Gastrocnemius medialis (tissue), 4 donors: ENCODE measurements at regions not wholly inside any gene's neighbourhood (a gene's known extent, or its start where the extent isn't known, plus 50 kb on each side); places are given as distances from the start of the nearest gene placed in this dataset.

Source experiments
- ATAC-seq, 2 donors: fragments of 150-250 bp; one replicate each; pipeline ENCODE4 v1.9.1; 2016
- DNase-seq, 2 donors: peaks; one replicate each; pipeline ENCODE4 v3.0.0-alpha.2; 2019
- H3K27ac ChIP-seq, 4 donors: fragments of 200-600 bp; sonication (generic); 1 replicate in 1 of 4; 2 replicates in 3 of 4; pipeline ENCODE4 v1.5.1; 2016 to 2018; ENCODE audit warnings: mild to moderate bottlenecking in 2 of 4, moderate library complexity in 1 of 4
- H3K27me3 ChIP-seq, 3 donors: fragments of 200-600 bp; sonication (generic) in 2 of 3; 1 replicate in 1 of 3; 2 replicates in 2 of 3; pipeline versions ENCODE4 v1.5.1 to v1.6.0; 2016 to 2019; ENCODE audit warnings: mild to moderate bottlenecking in 1 of 3, moderate library complexity in 1 of 3
- H3K36me3 ChIP-seq, 2 donors: fragments of 200-600 bp; sonication (generic) in 1 of 2; one replicate each; pipeline ENCODE4 v1.5.1; 2017 to 2018
- H3K4me1 ChIP-seq, 2 donors: fragments of 200-600 bp; sonication (generic) in 1 of 2; one replicate each; pipeline ENCODE4 v1.5.1; 2016 to 2017; ENCODE audit warnings: mild to moderate bottlenecking in 2 of 2
- H3K4me3 ChIP-seq, 4 donors: fragments of 200-600 bp; sonication (generic) in 3 of 4; 1 replicate in 1 of 4; 2 replicates in 3 of 4; pipeline ENCODE4 v1.5.1; 2016 to 2019; ENCODE audit warnings: mild to moderate bottlenecking in 2 of 4
- H3K9me3 ChIP-seq, 3 donors: fragments of 200-600 bp; sonication (generic) in 2 of 3; 1 replicate in 1 of 3; 2 replicates in 2 of 3; pipeline ENCODE4 v1.5.1; 2016 to 2019
- POLR2A ChIP-seq, 2 donors: fragments of 450-650 bp; IDR thresholded peaks; one replicate each; pipeline ENCODE4 v1.6.1; 2017; ENCODE audit warnings: antibody characterized with exemption in 2 of 2, mild to moderate bottlenecking in 2 of 2, moderate library complexity in 2 of 2
- in situ Hi-C, 4 donors: fragments of 200-750 bp; cut with MboI; loops; one replicate each; pipeline versions ENCODE4 v1.15.0 to v1.8.0; 2017; ENCODE audit warnings: low sequenced_read_pairs in 4 of 4
- intact Hi-C: fragments of 100-400 bp; cut with DNase I; formaldehyde crosslinking; loops from one replicate; pipeline ENCODE4 v1.15.1; 2023; ENCODE audit warnings: low total_unique reads
- TF ChIP-seq, protein P1 (sequence below), 5 experiments: fragments of 450-650 bp in 3 of 5; fragments of 200-600 bp in 2 of 5; sonication (generic) in 2 of 5; IDR thresholded peaks in 4 of 5; conservative IDR thresholded peaks in 1 of 5; 1 replicate in 4 of 5; 2 replicates in 1 of 5; pipeline ENCODE4 v1.5.1; 2016 to 2019; ENCODE audit warnings: antibody characterized with exemption in 5 of 5, mild to moderate bottlenecking in 3 of 5, moderate library complexity in 3 of 5

DNA sequence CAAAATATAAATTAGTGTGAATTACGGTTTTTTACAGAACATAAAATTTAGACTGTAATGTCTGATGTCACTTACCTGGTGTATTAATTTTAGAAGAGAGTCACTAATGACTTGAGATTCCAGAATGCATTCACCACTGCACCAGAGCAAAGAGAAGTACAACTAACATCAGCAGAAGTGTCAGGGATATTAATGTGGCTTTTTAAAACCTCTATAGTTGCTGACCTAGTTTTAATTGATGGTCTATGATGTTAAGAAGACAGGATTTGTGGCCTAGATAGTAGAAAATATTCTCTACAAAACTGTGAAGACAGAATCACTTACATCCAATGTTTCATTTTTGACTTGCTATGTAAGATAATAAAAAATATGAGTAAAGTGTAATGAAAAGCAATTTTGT, 1181.6 kb downstream of the RAPGEF2 start:
- ATAC-seq (no peak), DNase-seq (no peak)
- H3K27ac ChIP-seq, result no peak overlapping the region
- no peak overlapping the region for H3K4me3 ChIP-seq
- H3K27me3 ChIP-seq, result no peaks in the 10 kb centered on the region
- no peaks in the 10 kb centered on the region for H3K36me3 ChIP-seq
- TF ChIP-seq, protein P1, sequence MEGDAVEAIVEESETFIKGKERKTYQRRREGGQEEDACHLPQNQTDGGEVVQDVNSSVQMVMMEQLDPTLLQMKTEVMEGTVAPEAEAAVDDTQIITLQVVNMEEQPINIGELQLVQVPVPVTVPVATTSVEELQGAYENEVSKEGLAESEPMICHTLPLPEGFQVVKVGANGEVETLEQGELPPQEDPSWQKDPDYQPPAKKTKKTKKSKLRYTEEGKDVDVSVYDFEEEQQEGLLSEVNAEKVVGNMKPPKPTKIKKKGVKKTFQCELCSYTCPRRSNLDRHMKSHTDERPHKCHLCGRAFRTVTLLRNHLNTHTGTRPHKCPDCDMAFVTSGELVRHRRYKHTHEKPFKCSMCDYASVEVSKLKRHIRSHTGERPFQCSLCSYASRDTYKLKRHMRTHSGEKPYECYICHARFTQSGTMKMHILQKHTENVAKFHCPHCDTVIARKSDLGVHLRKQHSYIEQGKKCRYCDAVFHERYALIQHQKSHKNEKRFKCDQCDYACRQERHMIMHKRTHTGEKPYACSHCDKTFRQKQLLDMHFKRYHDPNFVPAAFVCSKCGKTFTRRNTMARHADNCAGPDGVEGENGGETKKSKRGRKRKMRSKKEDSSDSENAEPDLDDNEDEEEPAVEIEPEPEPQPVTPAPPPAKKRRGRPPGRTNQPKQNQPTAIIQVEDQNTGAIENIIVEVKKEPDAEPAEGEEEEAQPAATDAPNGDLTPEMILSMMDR (IDR thresholded peaks at IDR 0.05 in 4 of 5, conservative IDR thresholded peaks at IDR 0.05 in 1 of 5), result no peak
- no peak for TF ChIP-seq POLR2A (IDR thresholded peaks at IDR 0.05)
- no peaks in the 10 kb centered on the region for H3K4me1 ChIP-seq
- intact Hi-C loops, result no loop called here
- no peaks in the 10 kb centered on the region for H3K9me3 ChIP-seq
- in situ Hi-C loops, result no loop called here

DNA sequence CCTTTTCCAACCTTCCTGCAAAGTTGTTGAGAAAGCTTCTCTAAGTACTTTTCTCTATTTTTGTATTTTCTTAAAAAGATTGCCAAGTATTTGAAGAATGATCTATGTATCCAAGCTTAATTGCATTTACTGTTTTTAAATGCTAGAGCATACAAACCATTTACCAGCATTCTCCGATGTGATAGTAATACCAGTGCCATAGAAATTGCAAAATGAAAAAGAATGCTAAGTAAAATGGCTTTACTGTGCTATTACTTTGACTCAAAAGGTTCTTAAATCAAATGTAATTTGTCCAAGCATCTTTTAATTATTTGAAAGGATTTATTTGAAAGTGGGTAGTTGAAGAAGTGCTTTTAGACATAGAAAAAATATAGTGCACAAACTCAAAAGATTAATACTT, 1183.2 kb downstream of the RAPGEF2 start:
- TF ChIP-seq, protein P1 (IDR thresholded peaks at IDR 0.05 in 4 of 5, conservative IDR thresholded peaks at IDR 0.05 in 1 of 5), result no peak
- TF ChIP-seq POLR2A (IDR thresholded peaks at IDR 0.05), result no peak
- intact Hi-C loops, result no loop called here
- DNase-seq, result no peak

DNA sequence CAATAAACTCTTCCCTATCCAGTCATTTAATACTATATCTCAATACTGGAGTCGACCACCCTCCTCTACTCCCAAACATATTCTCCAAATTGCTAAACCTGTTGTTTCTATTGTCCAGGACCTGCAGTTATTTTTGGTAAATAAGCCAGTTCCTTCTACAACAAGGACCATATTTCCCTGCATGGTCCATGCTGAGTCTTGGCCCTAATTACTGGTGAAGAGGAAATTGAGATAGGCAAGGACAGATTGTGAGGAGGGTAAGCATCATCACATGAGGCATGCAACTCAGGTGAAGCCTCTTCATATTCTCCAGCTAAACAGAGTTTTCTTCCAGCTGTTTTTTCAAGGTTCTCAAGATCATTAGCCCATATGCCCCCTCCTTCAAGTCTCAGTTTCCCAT, 1193.6 kb downstream of the RAPGEF2 start:
- in situ Hi-C loops, result no loop called here
- no peak for ATAC-seq
- no peak for TF ChIP-seq POLR2A (IDR thresholded peaks at IDR 0.05)
- TF ChIP-seq, protein P1 (IDR thresholded peaks at IDR 0.05 in 4 of 5, conservative IDR thresholded peaks at IDR 0.05 in 1 of 5), result no peak
- intact Hi-C loops, result no loop called here
- H3K9me3 ChIP-seq, result no peaks in the 10 kb centered on the region
- no peak for DNase-seq
- no peak overlapping the region for H3K4me3 ChIP-seq
- no peaks in the 10 kb centered on the region for H3K36me3 ChIP-seq
- no peaks in the 10 kb centered on the region for H3K4me1 ChIP-seq
- no peaks in the 10 kb centered on the region for H3K27me3 ChIP-seq
- H3K27ac ChIP-seq, result no peak overlapping the region

More for the DNA sequence above, 1183.2 kb downstream of the RAPGEF2 start:
- no peak for ATAC-seq
- in situ Hi-C loops, result no loop called here
- Histone ChIP-seq H3K4me1 (no peaks in the 10 kb centered on the region), H3K36me3 (no peaks in the 10 kb centered on the region), H3K27ac (no peak overlapping the region), H3K9me3 (no peaks in the 10 kb centered on the region), H3K4me3 (no peak overlapping the region), H3K27me3 (no peaks in the 10 kb centered on the region)

DNA sequence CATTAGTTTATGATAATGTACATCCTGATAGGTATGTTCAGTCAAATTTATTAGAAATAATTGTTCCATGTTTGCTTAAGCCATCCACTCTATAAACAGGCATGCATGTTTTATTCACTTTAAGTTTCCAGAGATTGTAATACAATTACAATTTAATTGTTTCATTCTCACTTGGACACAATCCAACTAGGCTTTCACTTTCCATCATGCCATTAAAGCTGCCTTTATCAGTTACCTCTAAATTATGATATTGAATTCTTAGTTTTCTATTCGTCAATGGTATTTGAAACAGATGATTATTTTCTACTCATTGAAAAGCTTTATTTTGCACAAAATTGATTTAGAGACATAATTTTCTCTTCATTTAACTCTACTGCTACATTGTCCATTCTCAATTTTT, 1196.3 kb downstream of the RAPGEF2 start:
- ATAC-seq (no peak), DNase-seq (no peak)
- no peak overlapping the region for H3K27ac ChIP-seq
- H3K4me3 ChIP-seq, result no peak overlapping the region
- H3K27me3 ChIP-seq, result no peaks in the 10 kb centered on the region
- in situ Hi-C loops (no loop called here), intact Hi-C loops (no loop called here)
- H3K36me3 ChIP-seq, result no peaks in the 10 kb centered on the region
- no peaks in the 10 kb centered on the region for H3K4me1 ChIP-seq
- no peak for TF ChIP-seq POLR2A (IDR thresholded peaks at IDR 0.05)
- TF ChIP-seq, protein P1 (IDR thresholded peaks at IDR 0.05 in 4 of 5, conservative IDR thresholded peaks at IDR 0.05 in 1 of 5), result no peak
- no peaks in the 10 kb centered on the region for H3K9me3 ChIP-seq

DNA sequence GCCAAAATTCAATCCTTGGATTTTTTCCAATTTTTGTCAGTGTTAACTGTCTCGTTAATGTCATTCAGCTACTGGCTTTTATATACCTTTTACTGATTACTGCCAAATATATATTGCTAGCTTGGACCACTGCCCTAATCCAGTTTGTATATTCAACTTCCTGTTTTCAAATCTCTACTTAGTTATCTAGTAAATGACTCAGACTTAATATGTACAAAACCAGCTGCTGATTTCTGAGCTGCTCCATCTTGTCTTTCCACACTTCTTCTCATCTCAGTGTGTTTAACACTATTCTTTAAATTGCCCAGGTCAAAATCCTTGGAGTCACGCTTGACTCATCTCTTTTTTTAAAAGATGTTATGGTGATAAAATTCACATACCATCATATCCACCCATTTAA, 1196.7 kb downstream of the RAPGEF2 start:
- intact Hi-C loops (no loop called here), in situ Hi-C loops (no loop called here)
- Histone ChIP-seq H3K4me1 (no peaks in the 10 kb centered on the region), H3K27ac (no peak overlapping the region), H3K9me3 (no peaks in the 10 kb centered on the region), H3K27me3 (no peaks in the 10 kb centered on the region), H3K4me3 (no peak overlapping the region), H3K36me3 (no peaks in the 10 kb centered on the region)
- TF ChIP-seq, protein P1 (IDR thresholded peaks at IDR 0.05 in 4 of 5, conservative IDR thresholded peaks at IDR 0.05 in 1 of 5), result no peak
- no peak for TF ChIP-seq POLR2A (IDR thresholded peaks at IDR 0.05)
- no peak for ATAC-seq
- DNase-seq, result no peak
